Nucleus accumbens (tissue), 56 donors: ENCODE measurements at regions not wholly inside any gene's neighbourhood (a gene's known extent, or its start where the extent isn't known, plus 50 kb on each side); places are given as distances from the start of the nearest gene placed in this dataset.

Experiments
- DNase-seq, 56 donors: peaks; one replicate each; lab custom pipeline; 2025; lab: John Stamatoyannopoulos, UW

DNA sequence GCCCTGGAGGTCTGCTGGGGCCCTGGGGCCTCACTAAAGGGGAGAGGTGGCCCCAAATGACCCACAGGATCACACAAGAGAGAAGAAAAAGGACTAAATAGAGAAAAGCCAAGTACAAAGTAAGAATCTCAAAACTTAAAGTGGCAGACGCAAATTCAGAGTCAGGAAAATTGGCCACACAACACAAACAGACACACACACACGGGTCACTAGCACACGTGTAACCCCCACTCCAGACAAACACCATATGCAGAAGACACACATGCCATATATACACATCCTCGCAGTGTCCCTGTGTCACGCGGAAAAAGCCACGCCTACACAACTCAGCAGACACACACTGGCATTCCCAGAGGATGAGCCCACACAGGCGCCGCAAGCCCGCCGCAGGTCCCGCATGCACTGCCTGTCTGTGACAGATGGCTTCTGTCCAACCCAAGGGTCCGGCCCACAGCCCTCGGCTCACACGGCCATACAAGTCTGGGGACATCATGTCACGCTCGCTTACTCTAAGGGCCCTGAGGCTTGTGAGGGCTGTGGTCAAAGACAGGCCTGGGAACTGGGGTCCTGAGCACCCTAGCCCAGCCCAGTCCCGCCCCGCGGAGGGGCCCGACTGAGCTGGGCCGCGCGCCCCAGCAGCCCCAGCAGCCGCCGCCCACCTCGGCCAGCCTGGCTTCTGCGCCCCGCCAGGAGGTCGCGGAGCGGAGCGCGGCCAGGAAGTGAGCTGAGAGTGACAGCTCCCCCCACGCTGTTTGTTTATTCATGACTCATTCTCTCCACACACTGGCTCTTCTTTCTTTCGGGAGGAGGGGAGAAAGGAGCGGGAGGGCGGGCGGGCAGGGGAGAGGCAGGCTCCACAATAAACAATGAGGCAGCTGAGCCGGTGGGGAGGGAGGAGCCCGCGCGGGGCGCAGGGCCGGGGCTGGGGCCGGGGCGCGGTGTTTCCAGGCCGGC is 95.5 kb upstream of the ZMIZ1 start:
- peak in 55 of 56 donors; percentile 50 to 96 (median 87) for DNase-seq

DNA sequence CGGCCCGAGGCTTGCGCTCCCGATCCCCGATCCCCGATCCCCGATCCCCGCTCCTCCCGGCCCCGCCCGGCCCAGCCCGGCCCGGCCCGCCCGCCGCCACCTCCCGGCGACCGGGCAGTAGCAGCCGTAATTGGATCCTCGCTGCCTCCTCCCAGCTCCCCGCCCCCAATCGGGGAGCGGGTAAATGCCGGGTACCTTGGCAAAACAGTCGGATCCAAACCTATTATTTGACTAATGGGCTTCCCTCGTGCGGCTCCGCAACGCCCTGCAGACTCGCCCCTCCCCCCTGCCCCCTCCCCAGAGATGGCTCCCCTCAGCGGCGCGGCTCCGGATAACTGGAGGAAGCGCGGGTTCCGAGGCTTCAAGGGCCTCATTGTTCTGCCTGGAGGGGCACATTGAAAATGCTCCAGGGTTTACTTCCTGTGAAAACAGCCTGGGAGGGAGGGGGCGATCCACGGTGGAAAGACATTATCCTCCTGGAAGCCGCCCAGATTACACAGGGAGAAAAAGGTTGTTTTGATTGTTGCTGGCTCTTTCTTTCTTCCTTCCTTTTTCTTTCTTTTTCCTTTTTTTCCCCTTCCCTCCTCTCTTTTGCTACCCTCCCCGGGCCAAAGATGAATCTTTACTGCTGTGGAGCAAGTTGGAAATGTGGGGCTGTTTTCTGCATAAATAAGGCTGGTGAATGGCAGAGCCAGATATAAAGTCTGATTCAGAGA is 94.7 kb upstream of the ZMIZ1 start:
- peak in 54 of 56 donors; percentile 31 to 93 (median 83) for DNase-seq

GRCh38 chr10:78974617-78975317 is 94.0 kb upstream of the ZMIZ1 start:
- DNase-seq = peak in 52 of 56 donors; percentile 18 to 86 (median 61)

GRCh38 chr10:78975926-78976325 is 92.8 kb upstream of the ZMIZ1 start:
- DNase-seq = no peak

DNA sequence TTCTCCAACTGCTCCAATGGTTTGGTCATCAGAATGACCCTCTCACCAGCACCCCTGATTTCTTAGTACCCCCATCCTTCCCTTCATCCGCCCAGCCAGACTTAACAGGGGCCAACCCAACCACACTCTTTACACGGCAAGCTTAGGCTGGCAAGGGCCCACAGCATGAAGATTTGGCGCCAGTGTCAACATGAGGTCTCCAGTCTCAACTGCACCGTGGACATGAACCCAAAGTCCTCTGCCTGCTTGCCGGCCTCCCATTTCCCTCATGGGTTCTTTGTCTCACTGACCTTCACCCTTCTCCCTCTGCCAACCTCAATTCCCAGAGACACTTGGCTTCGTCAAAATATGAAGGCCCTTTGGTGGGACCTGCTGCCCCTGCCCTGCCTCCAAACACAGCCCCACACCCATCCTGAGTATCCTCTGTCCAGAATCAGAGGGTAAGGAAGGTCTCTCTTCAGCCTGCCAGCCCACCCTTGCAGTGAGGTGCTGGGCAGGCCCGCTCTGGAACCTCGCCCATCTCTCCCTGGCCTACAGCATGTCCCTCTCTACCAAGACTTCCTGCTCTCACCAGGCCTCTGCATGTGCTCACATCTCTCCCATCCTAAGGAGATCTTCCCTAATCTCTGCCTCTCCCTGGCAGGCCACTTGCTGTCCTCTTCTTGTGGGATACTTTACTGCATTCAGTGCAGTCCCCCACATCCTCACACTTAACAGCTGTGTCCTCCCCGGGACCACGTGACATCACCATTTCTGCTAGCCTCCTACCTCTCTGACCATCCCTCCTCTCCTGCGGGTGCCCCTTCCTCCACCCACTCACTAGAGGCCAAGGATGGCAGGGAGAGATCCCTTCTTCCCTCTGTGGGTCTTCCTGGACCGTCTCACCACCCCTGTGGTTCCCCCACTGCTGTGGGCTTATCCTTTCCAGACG is 91.7 kb upstream of the ZMIZ1 start:
- no peak for DNase-seq

GRCh38 chr10:78979938-78980337 is 88.8 kb upstream of the ZMIZ1 start:
- no peak for DNase-seq

DNA sequence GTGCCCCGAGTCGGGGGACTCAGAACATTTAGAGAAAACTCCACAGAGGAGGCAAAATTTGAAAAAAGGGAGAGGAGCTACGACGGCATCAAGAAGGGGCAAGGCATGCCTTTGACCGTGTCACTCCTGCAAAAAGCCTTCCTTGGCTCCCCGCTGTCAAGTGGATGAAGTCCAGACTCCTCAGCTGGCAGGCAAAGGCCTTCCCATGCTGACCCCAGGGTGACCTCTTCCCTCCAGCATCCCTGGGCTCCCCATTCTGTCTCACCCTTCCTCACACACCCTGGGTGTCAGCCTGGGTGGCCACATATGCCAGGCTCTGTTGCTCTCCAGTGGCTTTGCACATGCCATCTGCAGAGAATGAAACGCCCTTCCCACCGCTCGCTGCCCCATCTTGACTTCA is 88.4 kb upstream of the ZMIZ1 start:
- DNase-seq = no peak

DNA sequence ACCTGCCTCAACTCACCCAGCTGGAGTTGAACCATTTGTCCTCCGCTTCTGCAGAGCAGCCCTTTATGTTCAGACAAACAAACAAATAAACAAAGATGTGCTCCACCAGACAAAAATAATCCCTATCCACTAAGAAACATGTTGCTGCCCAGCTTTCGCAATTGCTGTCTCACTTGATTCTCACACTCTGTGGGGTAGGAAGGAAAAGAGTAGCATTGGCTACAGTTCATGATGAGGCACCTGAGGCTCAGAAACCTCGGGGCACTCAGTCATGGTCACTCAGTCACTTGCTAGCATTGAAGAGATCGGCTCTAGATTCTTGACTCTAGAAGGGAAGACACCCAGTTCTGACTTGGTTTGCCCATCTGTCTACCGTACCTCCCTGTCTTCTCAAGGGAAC is 88.0 kb upstream of the ZMIZ1 start:
- DNase-seq = no peak

DNA sequence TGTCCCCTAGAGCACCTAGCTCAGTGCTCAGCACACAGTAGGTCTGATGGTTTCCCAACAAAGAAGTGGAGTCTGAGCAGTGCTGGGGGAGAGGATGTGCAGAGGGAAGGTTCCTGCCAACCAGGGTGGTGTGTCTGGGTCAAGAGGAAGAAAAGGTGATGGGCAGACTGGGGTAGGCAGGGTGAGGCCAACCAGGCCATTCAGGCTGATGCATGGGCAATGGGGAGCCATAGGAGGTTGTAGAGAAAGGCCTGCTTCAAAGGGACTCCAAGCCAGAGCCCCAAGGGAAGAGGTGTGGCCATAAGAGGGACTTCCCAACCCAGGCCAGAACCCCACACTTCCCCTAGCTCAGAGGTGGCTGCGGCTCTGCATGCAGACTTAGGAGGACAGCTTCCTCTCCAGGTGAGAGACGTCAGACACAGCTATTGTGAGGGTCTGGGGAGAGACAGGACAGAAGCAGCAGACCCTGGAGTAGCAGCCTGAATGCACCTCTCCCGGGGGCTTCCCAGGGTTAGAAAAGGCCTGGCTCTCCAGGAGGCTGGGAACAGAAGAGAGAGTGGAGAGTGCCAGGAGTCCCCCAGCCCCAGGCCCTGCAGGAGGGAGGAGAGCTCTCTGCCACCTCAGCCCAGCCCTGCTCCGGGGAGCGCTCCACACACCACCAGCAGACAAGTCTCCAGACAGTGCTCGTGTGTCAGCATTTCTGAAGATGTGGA is 87.4 kb upstream of the ZMIZ1 start:
- DNase-seq = no peak

DNA sequence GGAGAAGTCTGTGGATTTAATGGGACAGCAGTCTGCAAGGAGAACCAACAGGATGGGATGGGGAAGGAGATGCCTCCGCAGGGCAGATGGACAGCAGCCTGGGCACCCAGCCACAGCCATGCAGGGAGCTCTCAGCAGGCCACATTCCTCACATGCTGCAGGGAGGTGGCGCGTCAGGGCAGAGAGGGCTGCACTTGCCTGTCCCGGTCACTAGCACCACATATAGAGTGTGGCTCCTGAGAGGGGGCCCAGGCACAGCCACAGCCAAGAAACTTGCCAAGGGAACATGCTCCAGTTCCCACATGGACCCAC is 86.8 kb upstream of the ZMIZ1 start:
- DNase-seq = peak in 2 of 56 donors; percentile 13 to 29

DNA sequence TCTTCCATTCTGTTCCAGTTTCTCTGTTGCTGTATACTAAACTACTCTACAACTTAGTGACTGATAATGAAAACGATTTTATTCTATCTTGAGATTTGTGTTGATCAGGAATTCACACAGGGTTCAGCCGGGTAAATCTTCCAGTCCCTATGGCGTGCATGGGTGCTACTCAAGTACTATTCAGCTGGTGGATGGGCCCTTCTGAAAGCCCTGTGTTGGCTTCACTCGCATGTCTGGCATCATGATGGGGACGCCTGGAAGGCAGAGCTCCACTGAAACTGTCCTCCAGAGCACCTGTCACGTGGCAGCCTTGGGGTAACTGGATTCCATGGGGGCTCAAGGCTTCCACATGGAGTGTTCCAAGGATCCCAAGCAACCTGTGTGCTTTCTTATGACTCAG is 86.0 kb upstream of the ZMIZ1 start:
- DNase-seq = no peak

DNA sequence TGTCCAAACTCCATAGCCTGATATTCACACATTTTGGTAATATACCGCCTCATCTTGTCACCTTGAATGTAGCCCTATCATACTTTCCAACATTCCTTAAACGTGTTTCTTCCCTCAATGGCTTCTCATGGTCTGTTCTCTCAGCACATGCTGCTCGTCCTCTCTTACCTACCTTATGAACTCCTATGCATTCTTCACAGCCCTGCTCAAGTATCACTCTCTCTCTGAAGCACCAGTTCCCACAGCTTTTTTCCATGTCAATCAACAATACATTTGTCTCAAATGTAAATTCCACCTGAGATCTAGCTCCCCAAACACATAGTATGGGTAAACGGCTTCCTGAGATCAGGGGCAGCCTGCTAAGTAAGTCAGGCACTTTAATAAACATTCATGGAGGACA is 85.2 kb upstream of the ZMIZ1 start:
- no peak for DNase-seq

DNA sequence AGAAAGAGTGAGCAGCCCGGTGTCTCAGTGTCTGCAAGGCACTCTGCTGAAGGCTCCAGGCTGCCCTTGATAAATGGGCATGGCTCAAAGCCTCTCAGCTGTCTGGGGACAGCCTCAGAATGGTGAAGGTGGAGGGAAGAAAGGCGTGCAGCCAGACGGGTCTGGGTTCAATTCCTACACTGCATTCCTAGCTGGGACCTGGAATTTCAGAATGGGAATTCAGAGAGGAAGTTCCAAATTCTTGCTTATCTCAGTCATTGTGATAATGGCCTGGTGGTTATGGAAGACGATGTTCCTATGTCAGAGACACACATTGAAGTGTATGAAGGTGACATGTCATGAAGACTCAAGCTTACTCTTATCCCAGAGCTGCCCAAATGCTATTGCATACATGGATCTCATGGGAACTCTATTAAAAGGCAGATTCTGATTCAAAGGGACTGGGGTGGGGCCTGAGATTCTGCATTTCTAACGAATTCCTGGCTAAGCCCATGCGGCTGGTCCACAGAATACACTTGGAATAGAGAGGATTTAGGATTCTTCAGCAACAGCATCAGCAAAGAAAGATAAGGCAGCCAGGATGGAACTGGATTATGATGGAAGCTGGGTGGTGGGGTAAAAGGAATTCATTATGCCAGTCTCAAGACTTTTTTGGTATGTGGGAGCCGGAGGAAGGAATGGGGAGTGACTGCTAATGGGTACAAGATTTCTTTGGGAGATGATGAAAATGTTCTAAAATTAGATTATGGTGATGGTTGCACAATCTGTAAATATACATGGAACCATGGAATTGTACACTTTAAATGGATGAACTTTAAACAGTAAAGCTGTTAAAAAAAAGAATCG is 82.6 kb upstream of the ZMIZ1 start:
- DNase-seq = no peak

- DNase-seq = no peak
Measured at GRCh38 chr10:78991187-78991586, 77.6 kb upstream of the ZMIZ1 start.

DNA sequence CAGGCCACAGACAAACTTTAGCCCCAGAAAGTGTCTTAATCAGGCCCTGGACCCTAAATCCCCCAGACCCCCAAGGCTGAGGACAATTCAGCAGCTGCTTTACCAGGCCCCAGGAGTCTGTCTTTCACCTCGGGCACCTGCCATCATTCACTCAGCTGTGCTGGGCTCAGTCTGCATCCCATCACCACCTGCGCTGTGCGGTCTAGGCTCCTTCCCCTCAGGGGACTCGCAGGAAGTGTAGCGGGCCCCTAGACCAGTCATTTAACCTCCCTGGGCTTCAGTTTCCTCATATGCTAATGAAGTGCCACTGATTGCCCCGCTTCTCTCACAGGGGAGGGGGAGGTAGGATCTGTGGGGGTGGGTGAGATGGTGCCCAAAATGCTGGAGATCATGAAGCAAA is 76.4 kb upstream of the ZMIZ1 start:
- no peak for DNase-seq

GRCh38 chr10:78993261-78993945 is 75.4 kb upstream of the ZMIZ1 start:
- DNase-seq = no peak

DNA sequence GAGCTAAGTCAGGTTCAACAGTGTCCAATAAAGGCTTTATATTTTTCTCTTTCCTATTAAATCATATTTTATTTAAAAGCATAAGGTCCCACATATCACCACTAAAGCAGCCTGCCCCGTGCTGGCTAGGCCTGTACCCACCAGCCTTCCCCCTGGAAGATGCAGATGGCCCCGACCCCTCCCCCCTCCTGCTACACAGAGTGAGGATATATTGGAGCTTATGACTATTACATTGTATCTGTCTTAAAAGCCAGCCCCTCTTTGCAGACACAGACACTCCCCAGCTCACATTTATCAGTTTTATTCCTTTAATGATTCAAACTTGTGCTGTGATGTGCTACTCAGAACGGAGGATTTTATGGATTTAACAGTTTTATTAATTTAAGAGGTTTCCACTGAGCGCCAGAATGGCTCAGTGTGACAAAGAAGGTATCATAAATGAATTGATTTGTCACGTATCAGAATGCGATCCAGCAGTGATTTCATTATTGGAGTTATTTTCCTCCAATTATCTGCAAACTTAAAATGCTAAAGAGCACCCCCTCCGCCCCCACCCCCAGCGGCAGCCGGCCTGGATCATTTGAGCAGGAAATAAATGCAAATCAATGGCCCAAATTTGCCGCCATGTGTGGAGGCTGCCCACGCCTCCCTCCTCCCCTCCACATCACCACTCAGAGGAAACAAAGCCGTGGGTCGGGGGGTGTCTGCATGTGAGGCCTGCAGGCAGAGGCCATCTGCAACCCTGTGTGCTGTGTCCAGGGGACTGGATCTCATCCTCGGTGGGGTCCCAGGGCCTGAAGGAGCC is 72.6 kb upstream of the ZMIZ1 start:
- DNase-seq = no peak
